ENCODE measurements at regions not wholly inside any gene's neighbourhood (a gene's known extent, or its start where the extent isn't known, plus 50 kb on each side); places are given as distances from the start of the nearest gene placed in this dataset.

- no peak for TF ChIP-seq SPI1 (IDR thresholded peaks at IDR 0.05; ENCODE audit: borderline replicate concordance, insufficient read depth, low read depth, low read length)
- no peak for TF ChIP-seq NR2F1 (conservative IDR thresholded peaks at IDR 0.05)
- no peak for TF ChIP-seq ZNF217 (IDR thresholded peaks at IDR 0.05)
- no peak for TF ChIP-seq ATF2 (IDR thresholded peaks at IDR 0.05; ENCODE audit: low read length)
- no peak for TF ChIP-seq TCF12 (IDR thresholded peaks at IDR 0.05; ENCODE audit: low read depth, low read length)
These were observed 1532.7 kb upstream of the TMEM132C start (continued) for GRCh38 chr12:126734296-126734695.

GRCh38 chr12:126734710-126735109 lies 1532.3 kb upstream of the TMEM132C start:
- ChIA-PET POLR2A (no interaction called here), SMC1A (ENCODE audit: uncharacterized antibody, unreplicated experiment) (no interaction called here), RAD21 (ENCODE audit: unreplicated experiment) (no interaction called here), CTCF (no interaction called here)
- BruUV-seq (replicated peaks): no TSS peak
- Histone ChIP-seq H2AFZ (ENCODE audit: control insufficient read depth, low read depth, low read length) (no peak overlapping the region), H3K4me3 (no peak overlapping the region), H3K4me1 (ENCODE audit: control insufficient read depth, insufficient read depth, low read length) (no peaks in the 10 kb centered on the region), H3K36me3 (ENCODE audit: control insufficient read depth in 2 of 2, insufficient read depth in 2 of 2, low read length in 1 of 2) (no peaks in the 10 kb centered on the region), H4K20me1 (ENCODE audit: control insufficient read depth, insufficient read depth) (no peaks in the 10 kb centered on the region), H3K9ac (ENCODE audit: control insufficient read depth, insufficient read depth, low read length) (no peak overlapping the region), H3K27ac (ENCODE audit: control insufficient read depth, insufficient read depth) (no peak overlapping the region), H3K4me2 (ENCODE audit: control insufficient read depth, insufficient read depth) (no peak overlapping the region), H3K9me3 (replicated peaks; ENCODE audit: control insufficient read depth, insufficient read depth, low read length) (no peaks in the 10 kb centered on the region; the same call in 2 of the 3 replicates), H3K27me3 (replicated peaks in 1 of 2; ENCODE audit: control insufficient read depth in 2 of 2, insufficient read depth in 2 of 2, low read length in 1 of 2) (no peaks in the 10 kb centered on the region), H3K79me2 (ENCODE audit: control insufficient read depth, insufficient read depth, low read length) (no peaks in the 10 kb centered on the region)
- intact Hi-C loops (cut with micrococcal nuclease; ENCODE audit: unreplicated experiment): no loop called here
- WGBS (ENCODE audit: insufficient coverage, insufficient replicate concordance, low lambda C conversion rate, missing lambda C conversion rate): 42% methylated on average over 8 of the region's 8 CpGs
- in situ Hi-C loops (cut with MboI): no loop called here
- FAIRE-seq (no peak), ATAC-seq (no peak), DNase-seq (ENCODE audit: low read depth, low spot score) (no peak)
- TF ChIP-seq MAX (IDR thresholded peaks at IDR 0.05; ENCODE audit: low read depth, low read length) (no peak), PRDM15 (CRISPR knock-in tag; IDR thresholded peaks at IDR 0.05) (no peak), TAF1 (IDR thresholded peaks at IDR 0.05; ENCODE audit: borderline replicate concordance, low read depth, low read length) (no peak), POU2F2 (IDR thresholded peaks at IDR 0.05; ENCODE audit: borderline replicate concordance, low read depth, low read length) (no peak), RELB (IDR thresholded peaks at IDR 0.05; ENCODE audit: low read depth) (no peak), SUZ12 (IDR thresholded peaks at IDR 0.05; ENCODE audit: unreplicated experiment) (no peak), CEBPB (IDR thresholded peaks at IDR 0.05; ENCODE audit: borderline replicate concordance in 1 of 2, low read depth in 2 of 2, low read length in 2 of 2) (no peak), CBX3 (IDR thresholded peaks at IDR 0.05; ENCODE audit: borderline replicate concordance, low read depth) (no peak), ZBTB4 (CRISPR knock-in tag; IDR thresholded peaks at IDR 0.05) (no peak)
